HepG2 (cell line): ENCODE measurements at regions not wholly inside any gene's neighbourhood (a gene's known extent, or its start where the extent isn't known, plus 50 kb on each side); places are given as distances from the start of the nearest gene placed in this dataset.

Source experiments
- CTCF ChIP-seq: sonication (generic); formaldehyde crosslinking; IDR thresholded peaks from 2 replicates; pipeline ENCODE4 v1.5.0; 2020; ENCODE audit warnings: mild to moderate bottlenecking, missing genetic modification reagents, moderate library complexity
- GABPB1 ChIP-seq: IDR thresholded peaks from 2 replicates; pipeline ENCODE4 v1.6.1; 2016; ENCODE audit warnings: mild to moderate bottlenecking, missing genetic modification reagents, moderate library complexity, missing compliant biosample characterization
- HNRNPLL ChIP-seq: fragments of 200-400 bp; formaldehyde crosslinking; IDR thresholded peaks from 2 replicates; pipeline ENCODE4 v1.6.1; 2017; ENCODE audit warnings: mild to moderate bottlenecking, low read depth, low read length; ENCODE audit not compliant: poor library complexity, severe bottlenecking
- JUN ChIP-seq: sonication (generic); formaldehyde crosslinking; IDR thresholded peaks from 2 replicates; pipeline ENCODE4 v1.4.0; 2020; ENCODE audit warnings: mild to moderate bottlenecking, missing genetic modification reagents
- JUNB ChIP-seq: sonication (generic); formaldehyde crosslinking; IDR thresholded peaks from 2 replicates; pipeline ENCODE4 v1.8.0; 2022; ENCODE audit warnings: missing genetic modification reagents, mild to moderate bottlenecking, borderline replicate concordance
- PATZ1 ChIP-seq: sonication (generic); formaldehyde crosslinking; IDR thresholded peaks from 2 replicates; pipeline ENCODE4 v1.4.0; 2020; ENCODE audit warnings: missing genetic modification reagents
- PBX3 ChIP-seq: sonication (generic); formaldehyde crosslinking; IDR thresholded peaks from 2 replicates; pipeline ENCODE4 v1.8.1; 2023; ENCODE audit warnings: missing genetic modification reagents, inconsistent platforms, borderline replicate concordance
- TP53 ChIP-seq: sonication (generic); formaldehyde crosslinking; conservative IDR thresholded peaks from 2 replicates; pipeline ENCODE4 v1.4.0; 2020; ENCODE audit warnings: missing genetic modification reagents
- TF ChIP-seq, protein P1 (sequence below): sonication (generic); formaldehyde crosslinking; conservative IDR thresholded peaks from 2 replicates; pipeline ENCODE4 v1.4.0; 2020; ENCODE audit warnings: missing genetic modification reagents

- TF ChIP-seq CTCF (CRISPR knock-in tag) = no peak
- no peak for TF ChIP-seq GABPB1 (CRISPR knock-in tag)
- no peak for TF ChIP-seq JUN (CRISPR knock-in tag)
- TF ChIP-seq TP53 (CRISPR knock-in tag) = no peak
- TF ChIP-seq PATZ1 (CRISPR knock-in tag) = no peak
- TF ChIP-seq HNRNPLL = no peak
- no peak for TF ChIP-seq JUNB (CRISPR knock-in tag)
- TF ChIP-seq PBX3 = no peak
- TF ChIP-seq, protein P1, sequence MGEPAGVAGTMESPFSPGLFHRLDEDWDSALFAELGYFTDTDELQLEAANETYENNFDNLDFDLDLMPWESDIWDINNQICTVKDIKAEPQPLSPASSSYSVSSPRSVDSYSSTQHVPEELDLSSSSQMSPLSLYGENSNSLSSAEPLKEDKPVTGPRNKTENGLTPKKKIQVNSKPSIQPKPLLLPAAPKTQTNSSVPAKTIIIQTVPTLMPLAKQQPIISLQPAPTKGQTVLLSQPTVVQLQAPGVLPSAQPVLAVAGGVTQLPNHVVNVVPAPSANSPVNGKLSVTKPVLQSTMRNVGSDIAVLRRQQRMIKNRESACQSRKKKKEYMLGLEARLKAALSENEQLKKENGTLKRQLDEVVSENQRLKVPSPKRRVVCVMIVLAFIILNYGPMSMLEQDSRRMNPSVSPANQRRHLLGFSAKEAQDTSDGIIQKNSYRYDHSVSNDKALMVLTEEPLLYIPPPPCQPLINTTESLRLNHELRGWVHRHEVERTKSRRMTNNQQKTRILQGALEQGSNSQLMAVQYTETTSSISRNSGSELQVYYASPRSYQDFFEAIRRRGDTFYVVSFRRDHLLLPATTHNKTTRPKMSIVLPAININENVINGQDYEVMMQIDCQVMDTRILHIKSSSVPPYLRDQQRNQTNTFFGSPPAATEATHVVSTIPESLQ (CRISPR knock-in tag) = no peak
These were observed 209.2 kb downstream of the MYCN start for GRCh38 chr2:16149349-16150243.
